ENCODE measurements at regions not wholly inside any gene's neighbourhood (a gene's known extent, or its start where the extent isn't known, plus 50 kb on each side); places are given as distances from the start of the nearest gene placed in this dataset.

GRCh38 chr14:38124506-38124905 is 83.2 kb upstream of the SSTR1 start:
- H3K4me3 Mint-ChIP-seq, result no peak overlapping the region
- H3K9me3 Mint-ChIP-seq, result peaks cover 3% of the 10 kb centered on the region
- H3K36me3 Mint-ChIP-seq, result no peaks in the 10 kb centered on the region
- no peaks in the 10 kb centered on the region for H3K4me1 Mint-ChIP-seq
- H3K27ac Mint-ChIP-seq, result no peak overlapping the region
- ATAC-seq (ENCODE audit: low read depth), result no peak
- DNase-seq (ENCODE audit: low spot score in 2 of 2), result no peak
- H3K27me3 Mint-ChIP-seq, result no peaks in the 10 kb centered on the region

- Mint-ChIP-seq H3K27me3 (no peaks in the 10 kb centered on the region), H3K4me1 (no peaks in the 10 kb centered on the region), H3K27ac (no peak overlapping the region), H3K4me3 (no peak overlapping the region), H3K36me3 (no peaks in the 10 kb centered on the region), H3K9me3 (peaks cover 3% of the 10 kb centered on the region)
- DNase-seq (ENCODE audit: low spot score in 2 of 2), result no peak
- ATAC-seq (ENCODE audit: low read depth), result no peak
These were observed 82.1 kb upstream of the SSTR1 start for GRCh38 chr14:38125481-38126037.

GRCh38 chr14:38127356-38127755 is 80.3 kb upstream of the SSTR1 start:
- Mint-ChIP-seq H3K27me3 (no peaks in the 10 kb centered on the region), H3K4me1 (no peaks in the 10 kb centered on the region), H3K27ac (no peak overlapping the region), H3K4me3 (no peak overlapping the region), H3K36me3 (no peaks in the 10 kb centered on the region), H3K9me3 (peaks cover 5% of the 10 kb centered on the region)
- DNase-seq (ENCODE audit: low spot score in 2 of 2), result no peak
- no peak for ATAC-seq (ENCODE audit: low read depth)

- H3K27ac Mint-ChIP-seq, result no peak overlapping the region
- H3K36me3 Mint-ChIP-seq, result no peaks in the 10 kb centered on the region
- H3K27me3 Mint-ChIP-seq, result no peaks in the 10 kb centered on the region
- DNase-seq (ENCODE audit: low spot score in 2 of 2) (no peak), ATAC-seq (ENCODE audit: low read depth) (no peak)
- H3K4me1 Mint-ChIP-seq, result no peaks in the 10 kb centered on the region
- peaks cover 5% of the 10 kb centered on the region for H3K9me3 Mint-ChIP-seq
- H3K4me3 Mint-ChIP-seq, result no peak overlapping the region
These were observed 79.9 kb upstream of the SSTR1 start for GRCh38 chr14:38127784-38128183.

- peaks cover 7% of the 10 kb centered on the region for H3K9me3 Mint-ChIP-seq
- H3K4me3 Mint-ChIP-seq, result no peak overlapping the region
- H3K4me1 Mint-ChIP-seq, result no peaks in the 10 kb centered on the region
- ATAC-seq (ENCODE audit: low read depth) (no peak), DNase-seq (ENCODE audit: low spot score in 2 of 2) (no peak)
- no peaks in the 10 kb centered on the region for H3K27me3 Mint-ChIP-seq
- no peaks in the 10 kb centered on the region for H3K36me3 Mint-ChIP-seq
- no peak overlapping the region for H3K27ac Mint-ChIP-seq
These were observed 79.1 kb upstream of the SSTR1 start for GRCh38 chr14:38128640-38129039.

GRCh38 chr14:38129192-38129591 is 78.5 kb upstream of the SSTR1 start:
- Mint-ChIP-seq H3K36me3 (no peaks in the 10 kb centered on the region), H3K27me3 (no peaks in the 10 kb centered on the region), H3K4me1 (no peaks in the 10 kb centered on the region), H3K27ac (no peak overlapping the region), H3K9me3 (peaks cover 7% of the 10 kb centered on the region), H3K4me3 (no peak overlapping the region)
- no peak for ATAC-seq (ENCODE audit: low read depth)
- DNase-seq (ENCODE audit: low spot score in 2 of 2), result no peak

- H3K9me3 Mint-ChIP-seq, result peaks cover 4% of the 10 kb centered on the region
- no peaks in the 10 kb centered on the region for H3K4me1 Mint-ChIP-seq
- DNase-seq (ENCODE audit: low spot score in 2 of 2), result no peak
- H3K27ac Mint-ChIP-seq, result no peak overlapping the region
- H3K36me3 Mint-ChIP-seq, result no peaks in the 10 kb centered on the region
- ATAC-seq (ENCODE audit: low read depth), result no peak
- no peaks in the 10 kb centered on the region for H3K27me3 Mint-ChIP-seq
- H3K4me3 Mint-ChIP-seq, result no peak overlapping the region
These were observed 78.0 kb upstream of the SSTR1 start for GRCh38 chr14:38129705-38130104.

GRCh38 chr14:38134416-38135030 is 73.2 kb upstream of the SSTR1 start:
- Mint-ChIP-seq H3K9me3 (peaks cover 5% of the 10 kb centered on the region), H3K27me3 (no peaks in the 10 kb centered on the region), H3K36me3 (no peaks in the 10 kb centered on the region), H3K27ac (no peak overlapping the region), H3K4me1 (no peaks in the 10 kb centered on the region), H3K4me3 (no peak overlapping the region)
- DNase-seq (ENCODE audit: low spot score in 2 of 2), result no peak
- no peak for ATAC-seq (ENCODE audit: low read depth)

- no peaks in the 10 kb centered on the region for H3K27me3 Mint-ChIP-seq
- DNase-seq (ENCODE audit: low spot score in 2 of 2), result no peak
- no peaks in the 10 kb centered on the region for H3K4me1 Mint-ChIP-seq
- H3K36me3 Mint-ChIP-seq, result no peaks in the 10 kb centered on the region
- ATAC-seq (ENCODE audit: low read depth), result no peak
- H3K4me3 Mint-ChIP-seq, result no peak overlapping the region
- H3K9me3 Mint-ChIP-seq, result peaks cover 5% of the 10 kb centered on the region
- no peak overlapping the region for H3K27ac Mint-ChIP-seq
These were observed 72.4 kb upstream of the SSTR1 start for GRCh38 chr14:38135106-38135867.

GRCh38 chr14:38137005-38137404 is 70.7 kb upstream of the SSTR1 start:
- Mint-ChIP-seq H3K27me3 (no peaks in the 10 kb centered on the region), H3K27ac (no peak overlapping the region), H3K9me3 (peaks cover 3% of the 10 kb centered on the region), H3K4me3 (no peak overlapping the region), H3K4me1 (no peaks in the 10 kb centered on the region), H3K36me3 (no peaks in the 10 kb centered on the region)
- ATAC-seq (ENCODE audit: low read depth) (no peak), DNase-seq (ENCODE audit: low spot score in 2 of 2) (no peak)

- DNase-seq (ENCODE audit: low spot score in 2 of 2) (no peak), ATAC-seq (ENCODE audit: low read depth) (no peak)
- no peaks in the 10 kb centered on the region for H3K36me3 Mint-ChIP-seq
- H3K27me3 Mint-ChIP-seq, result no peaks in the 10 kb centered on the region
- no peak overlapping the region for H3K4me3 Mint-ChIP-seq
- H3K27ac Mint-ChIP-seq, result no peak overlapping the region
- no peaks in the 10 kb centered on the region for H3K4me1 Mint-ChIP-seq
- peaks cover 1% of the 10 kb centered on the region for H3K9me3 Mint-ChIP-seq
These were observed 69.1 kb upstream of the SSTR1 start for GRCh38 chr14:38138473-38139138.

GRCh38 chr14:38139926-38140325 is 67.8 kb upstream of the SSTR1 start:
- ATAC-seq (ENCODE audit: low read depth) (no peak), DNase-seq (ENCODE audit: low spot score in 2 of 2) (no peak)
- H3K27me3 Mint-ChIP-seq, result no peaks in the 10 kb centered on the region
- no peaks in the 10 kb centered on the region for H3K4me1 Mint-ChIP-seq
- no peaks in the 10 kb centered on the region for H3K36me3 Mint-ChIP-seq
- peaks cover 2% of the 10 kb centered on the region for H3K9me3 Mint-ChIP-seq
- no peak overlapping the region for H3K4me3 Mint-ChIP-seq
- H3K27ac Mint-ChIP-seq, result no peak overlapping the region

GRCh38 chr14:38143170-38143569 is 64.5 kb upstream of the SSTR1 start:
- Mint-ChIP-seq H3K36me3 (no peaks in the 10 kb centered on the region), H3K9me3 (peaks cover 3% of the 10 kb centered on the region), H3K27me3 (no peaks in the 10 kb centered on the region), H3K27ac (no peak overlapping the region), H3K4me1 (no peaks in the 10 kb centered on the region), H3K4me3 (no peak overlapping the region)
- ATAC-seq (ENCODE audit: low read depth) (no peak), DNase-seq (ENCODE audit: low spot score in 2 of 2) (no peak)

- Mint-ChIP-seq H3K27me3 (no peaks in the 10 kb centered on the region), H3K36me3 (no peaks in the 10 kb centered on the region), H3K27ac (no peak overlapping the region), H3K4me1 (no peaks in the 10 kb centered on the region), H3K9me3 (peaks cover 3% of the 10 kb centered on the region), H3K4me3 (no peak overlapping the region)
- DNase-seq (ENCODE audit: low spot score in 2 of 2) (no peak), ATAC-seq (ENCODE audit: low read depth) (no peak)
These were observed 63.8 kb upstream of the SSTR1 start for GRCh38 chr14:38143659-38144505.
